ENCODE measurements at regions not wholly inside any gene's neighbourhood (a gene's known extent, or its start where the extent isn't known, plus 50 kb on each side); places are given as distances from the start of the nearest gene placed in this dataset.

DNA sequence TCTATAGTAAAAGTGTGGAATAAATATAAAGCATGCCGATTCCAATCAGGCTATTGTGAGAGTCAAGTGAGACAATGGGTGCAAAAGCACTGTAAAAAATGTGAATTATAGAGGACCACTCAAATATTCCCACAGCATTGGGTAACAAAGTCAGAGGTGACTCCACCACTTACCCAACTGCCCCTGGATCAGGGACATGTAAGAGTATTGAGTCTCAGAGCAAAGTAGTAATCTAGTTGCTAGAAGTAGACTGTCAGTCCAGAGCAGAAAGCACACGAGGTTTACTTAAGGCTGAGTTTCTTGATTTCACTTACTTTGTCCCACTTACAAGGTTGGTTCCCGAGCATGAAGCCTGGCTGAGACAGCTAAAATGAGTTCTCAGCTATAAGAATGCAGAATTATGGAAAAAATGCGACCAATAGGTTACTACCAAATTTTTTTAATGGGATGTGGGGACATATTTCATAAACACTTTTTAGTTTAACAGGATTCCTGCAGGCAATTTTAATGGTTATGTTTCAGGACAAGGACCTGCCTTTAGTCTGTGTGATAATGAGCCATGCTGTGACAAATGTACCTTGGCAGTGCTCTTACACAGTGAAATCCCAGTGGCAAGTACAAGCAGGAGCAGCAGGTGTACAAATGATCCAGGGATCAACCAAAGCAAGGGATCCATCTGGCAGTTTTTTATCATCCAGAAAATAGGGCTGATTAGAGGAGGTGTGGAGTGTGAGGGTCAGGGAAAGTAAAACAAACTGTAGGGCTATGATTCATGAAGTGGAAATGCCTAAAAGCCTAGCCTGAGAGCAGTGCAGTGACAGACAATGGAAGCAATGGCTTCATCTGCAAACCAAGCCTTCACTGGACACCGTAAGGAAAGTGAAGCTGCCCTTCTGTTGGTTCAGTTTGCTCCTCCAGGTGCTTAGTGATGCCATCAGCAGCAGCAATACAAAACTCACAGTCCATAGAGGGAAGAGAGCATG, 156.2 kb upstream of the SPAG17 start:
- no peak for DNase-seq (ENCODE audit: low read depth)

DNA sequence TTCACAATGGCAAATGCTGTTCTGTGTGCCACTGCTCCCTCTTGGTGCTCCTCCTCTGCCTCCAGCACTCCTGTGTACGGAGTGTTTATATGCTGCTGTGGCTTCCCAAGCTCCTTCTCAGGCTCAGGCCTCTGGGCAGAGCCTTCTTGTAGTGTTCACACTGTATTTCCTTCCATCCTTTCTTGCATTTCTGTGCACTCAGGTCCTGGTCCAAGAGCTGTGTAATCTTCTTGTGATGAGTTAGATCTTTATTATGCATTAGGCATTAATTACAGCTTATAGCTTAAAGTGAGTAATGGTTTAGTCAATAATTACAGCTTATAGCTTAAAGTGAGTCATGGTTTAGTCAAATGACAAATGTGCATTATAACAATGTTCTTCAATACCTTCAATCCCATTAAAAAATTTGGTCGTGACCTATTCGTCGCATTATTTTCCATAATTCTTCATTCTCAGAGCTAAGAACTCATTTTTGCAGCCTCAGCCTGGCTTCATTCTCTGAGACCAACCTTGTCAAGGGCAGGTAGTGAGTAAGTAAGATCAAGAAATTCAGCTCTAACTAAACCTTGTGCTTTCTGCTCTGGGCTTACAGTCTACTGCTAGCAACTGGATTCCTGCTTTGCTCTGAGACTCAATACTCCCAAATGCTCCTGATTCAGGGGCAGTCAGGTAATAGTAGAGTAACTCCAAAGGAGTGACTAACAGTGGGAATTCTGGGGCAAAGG, 154.5 kb upstream of the SPAG17 start:
- no peak for DNase-seq (ENCODE audit: low read depth)

DNA sequence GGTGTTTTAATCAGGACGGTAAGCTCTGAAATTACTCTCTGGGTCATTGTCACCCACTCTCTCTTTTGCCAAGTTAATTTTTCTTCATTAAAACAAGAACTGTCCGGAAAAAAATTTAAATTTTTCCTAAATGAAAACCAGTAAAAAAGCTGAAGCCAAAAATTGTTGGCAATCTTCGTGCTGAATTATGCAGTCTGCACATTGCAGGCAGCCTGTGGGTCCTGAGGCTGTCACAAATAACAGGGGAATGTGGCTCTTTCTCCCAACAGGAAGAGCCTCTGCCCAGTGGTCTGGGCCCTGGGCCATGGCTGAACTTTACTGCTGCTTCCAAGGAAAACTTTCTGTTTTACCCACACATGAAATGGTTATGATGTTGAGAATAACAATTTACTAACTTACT, 153.9 kb upstream of the SPAG17 start:
- no peak for DNase-seq (ENCODE audit: low read depth)

DNA sequence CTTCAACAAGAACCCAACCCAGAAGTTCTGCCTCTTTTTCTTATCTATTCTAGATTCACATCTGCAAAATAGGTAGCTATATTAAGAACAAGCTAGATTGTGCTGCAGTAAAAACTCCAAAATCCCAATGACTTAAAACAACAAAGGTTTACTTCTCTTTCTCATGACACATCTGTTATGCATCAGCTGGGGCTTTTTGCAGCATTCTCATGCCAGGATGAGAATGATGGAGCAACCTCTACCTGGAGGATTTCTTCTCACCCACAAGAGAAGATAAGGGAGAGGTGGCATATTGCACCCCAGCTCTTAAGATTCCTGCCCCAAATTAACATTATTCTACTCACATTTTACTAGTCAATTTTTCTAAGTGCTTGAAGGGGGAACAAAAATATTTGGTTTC, 152.3 kb upstream of the SPAG17 start:
- no peak for DNase-seq (ENCODE audit: low read depth)

DNA sequence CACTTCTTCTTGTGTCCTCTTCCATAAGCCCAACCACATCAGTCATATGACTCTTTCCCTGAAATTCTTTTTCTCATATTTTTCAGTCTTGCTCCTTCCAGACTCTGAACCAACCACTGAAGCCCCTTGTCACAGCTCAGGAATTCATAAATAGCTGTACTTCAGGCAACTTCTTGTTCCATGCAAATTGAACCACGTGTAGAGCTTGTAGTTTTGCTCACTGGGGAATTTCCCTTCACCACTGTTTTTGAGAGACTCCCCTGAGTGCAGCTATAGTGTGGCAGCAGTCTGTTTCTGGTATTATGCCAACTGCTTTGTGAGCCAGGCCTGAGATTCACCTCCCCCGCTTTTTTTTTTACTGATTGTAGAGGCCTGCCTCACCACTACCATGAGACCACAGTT, 150.3 kb upstream of the SPAG17 start:
- no peak for DNase-seq (ENCODE audit: low read depth)

DNA sequence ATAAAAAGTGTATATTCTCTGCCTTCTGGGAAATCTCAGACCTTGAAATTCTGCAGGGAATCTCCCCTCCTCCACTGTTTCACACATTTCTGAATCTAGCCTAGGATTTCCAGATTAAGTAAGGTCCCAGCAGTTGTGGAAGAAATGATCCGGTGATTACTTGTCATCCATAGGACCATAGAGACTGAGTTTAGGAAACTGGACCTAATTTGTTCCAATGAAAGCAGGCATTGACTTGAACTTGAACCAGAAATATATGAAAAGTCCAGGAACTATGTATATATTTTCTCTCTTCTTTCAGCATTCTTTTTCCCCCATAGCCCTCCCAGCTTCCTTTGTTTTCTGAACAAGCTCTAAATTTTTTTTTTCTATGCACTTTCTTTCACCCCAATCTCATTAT, 149.5 kb upstream of the SPAG17 start:
- DNase-seq (ENCODE audit: low read depth), result no peak

DNA sequence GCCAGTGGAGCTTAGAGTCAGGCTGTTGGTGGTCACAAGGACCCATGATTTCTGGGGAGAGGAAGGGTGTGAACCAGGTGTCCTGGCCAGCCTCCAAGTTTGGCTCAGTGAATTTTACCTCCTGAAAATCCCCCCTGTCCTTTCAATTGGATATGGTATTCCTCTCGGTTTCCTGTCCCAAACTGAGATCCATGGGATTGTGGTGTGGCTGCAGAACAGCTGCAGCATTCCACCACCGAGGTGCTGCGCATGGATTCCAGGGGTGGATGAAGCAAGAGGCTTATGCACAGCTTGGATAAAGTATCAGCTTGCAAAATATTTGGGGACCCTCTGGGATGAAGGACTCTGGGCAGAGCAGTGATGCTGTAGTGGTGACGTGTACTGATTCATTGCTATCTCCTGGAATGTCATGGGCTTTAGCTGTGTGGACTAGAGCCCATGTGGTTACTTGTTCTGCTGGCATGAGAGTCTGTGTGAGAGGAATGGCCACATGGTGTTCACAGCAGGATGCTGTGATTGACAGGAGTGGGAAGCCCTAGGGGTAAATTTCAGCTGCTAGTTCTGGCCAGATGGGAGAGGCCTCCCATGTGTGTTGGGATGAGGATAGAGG, 148.7 kb upstream of the SPAG17 start:
- no peak for DNase-seq (ENCODE audit: low read depth)

DNA sequence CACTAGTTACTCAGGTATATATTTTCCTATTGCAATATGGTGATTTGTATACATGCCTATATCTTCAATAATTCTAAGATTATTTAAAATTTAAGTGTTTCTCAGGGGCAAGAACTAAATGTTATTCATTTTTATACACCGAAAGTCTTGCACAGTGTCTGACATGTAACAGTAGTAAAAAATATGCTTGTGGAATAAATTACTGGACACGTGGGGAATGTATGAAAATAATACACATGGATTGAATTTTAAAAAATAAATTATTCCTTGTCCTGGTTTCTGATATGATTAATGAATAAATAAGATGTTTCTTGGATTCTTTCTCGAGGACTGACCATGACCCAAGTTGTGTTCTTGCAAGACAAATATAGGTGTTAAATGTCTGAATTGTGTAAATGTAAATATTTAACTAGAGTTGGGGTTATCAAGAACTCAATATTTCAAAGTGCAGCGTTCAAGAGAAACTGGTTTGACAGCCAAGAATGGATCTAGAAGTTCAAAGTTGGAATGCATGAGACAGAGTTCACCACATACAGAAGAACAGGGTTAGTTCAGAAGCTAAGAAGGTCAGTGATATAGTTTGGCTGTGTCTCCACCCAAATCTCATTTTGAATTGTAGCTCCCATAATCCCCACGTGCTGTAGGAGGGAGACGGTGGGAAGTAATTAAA, 142.1 kb upstream of the SPAG17 start:
- DNase-seq (ENCODE audit: low read depth), result no peak

DNA sequence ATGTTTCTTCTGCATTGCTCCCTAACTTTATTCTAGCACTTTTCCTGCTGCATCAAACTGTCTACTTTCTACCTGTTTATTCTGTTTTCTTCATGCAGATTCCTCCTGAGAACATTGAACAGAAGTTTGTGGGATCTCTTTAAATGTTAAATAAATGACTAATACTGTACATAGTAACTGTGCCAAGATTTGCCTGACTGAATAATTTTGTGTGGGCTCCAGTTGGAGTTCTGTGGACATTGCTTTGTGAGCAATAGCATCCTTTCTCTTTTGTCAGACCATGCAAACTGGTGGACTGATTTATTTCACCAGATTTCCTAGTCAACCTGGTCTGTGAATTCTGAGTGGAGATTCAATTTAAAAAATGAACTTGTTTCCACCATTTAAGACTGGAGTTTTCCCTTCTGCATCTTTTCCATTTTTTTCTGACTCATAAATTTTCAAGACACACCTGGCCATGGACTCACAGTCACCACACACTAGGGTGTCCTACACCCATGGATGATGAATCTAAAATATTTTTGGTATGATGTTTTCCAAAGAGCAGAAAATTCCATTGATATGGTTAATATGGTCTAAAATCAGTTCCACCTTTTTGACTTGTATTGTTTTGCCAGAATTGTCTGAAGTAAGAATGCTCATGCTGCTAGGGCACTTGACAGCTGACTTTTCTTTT, 140.7 kb upstream of the SPAG17 start:
- DNase-seq (ENCODE audit: low read depth), result no peak

DNA sequence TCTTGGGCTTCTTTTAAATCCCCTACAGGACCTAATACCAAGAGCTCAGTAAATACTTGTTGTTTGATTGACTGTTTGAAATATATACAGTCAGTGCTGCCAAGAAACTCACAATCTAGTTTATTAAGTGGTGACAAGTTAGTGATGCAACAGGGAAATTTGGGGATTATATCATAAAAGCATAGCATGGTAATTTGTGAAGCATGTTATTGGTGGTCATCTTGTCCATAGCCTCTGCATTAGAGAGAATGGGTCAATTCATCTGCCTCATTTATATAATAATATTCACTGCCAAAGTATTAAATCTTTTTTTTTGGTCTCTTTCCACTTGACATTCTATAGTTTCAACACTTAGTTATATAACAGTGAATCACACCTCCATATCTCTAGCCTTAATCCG, 138.2 kb upstream of the SPAG17 start:
- DNase-seq (ENCODE audit: low read depth), result no peak

DNA sequence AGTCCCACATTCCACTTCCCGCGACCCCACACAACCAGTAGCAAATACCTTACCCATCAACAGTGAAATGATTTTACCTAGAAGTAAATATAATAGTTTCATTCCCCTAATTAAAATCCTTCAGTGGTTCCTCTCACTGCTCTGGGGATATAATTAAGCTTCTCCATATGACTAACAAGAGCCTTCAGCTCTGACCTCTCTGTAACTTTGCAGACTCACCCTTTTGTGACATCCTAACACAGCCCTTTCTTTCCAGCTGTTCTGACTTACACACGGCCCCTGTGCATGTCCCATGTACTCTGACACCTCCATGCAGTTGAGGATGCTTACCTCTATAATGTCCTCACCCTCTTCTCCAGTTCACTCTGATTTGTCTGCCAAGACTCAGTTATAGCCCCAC, 137.3 kb upstream of the SPAG17 start:
- no peak for DNase-seq (ENCODE audit: low read depth)

DNA sequence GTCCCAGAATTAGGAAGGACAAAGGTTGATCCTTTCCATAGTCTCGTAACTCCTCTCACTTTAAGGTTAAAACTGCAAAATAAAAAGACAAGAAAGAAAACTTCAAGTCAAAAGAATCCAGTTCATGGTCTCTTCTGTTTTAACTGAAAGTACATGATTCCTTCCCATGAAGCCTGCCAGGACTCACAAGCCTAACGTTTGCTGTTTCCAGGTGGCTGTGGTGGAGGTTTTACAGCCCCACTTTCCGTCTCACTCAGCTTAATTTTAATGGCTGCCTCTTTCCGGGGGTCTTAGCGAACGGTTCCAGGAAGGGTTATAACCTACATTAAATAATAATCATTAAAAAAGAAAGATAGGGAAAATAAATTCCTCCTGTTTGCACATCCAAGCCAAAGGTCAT, 136.8 kb upstream of the SPAG17 start:
- DNase-seq (ENCODE audit: low read depth), result no peak

DNA sequence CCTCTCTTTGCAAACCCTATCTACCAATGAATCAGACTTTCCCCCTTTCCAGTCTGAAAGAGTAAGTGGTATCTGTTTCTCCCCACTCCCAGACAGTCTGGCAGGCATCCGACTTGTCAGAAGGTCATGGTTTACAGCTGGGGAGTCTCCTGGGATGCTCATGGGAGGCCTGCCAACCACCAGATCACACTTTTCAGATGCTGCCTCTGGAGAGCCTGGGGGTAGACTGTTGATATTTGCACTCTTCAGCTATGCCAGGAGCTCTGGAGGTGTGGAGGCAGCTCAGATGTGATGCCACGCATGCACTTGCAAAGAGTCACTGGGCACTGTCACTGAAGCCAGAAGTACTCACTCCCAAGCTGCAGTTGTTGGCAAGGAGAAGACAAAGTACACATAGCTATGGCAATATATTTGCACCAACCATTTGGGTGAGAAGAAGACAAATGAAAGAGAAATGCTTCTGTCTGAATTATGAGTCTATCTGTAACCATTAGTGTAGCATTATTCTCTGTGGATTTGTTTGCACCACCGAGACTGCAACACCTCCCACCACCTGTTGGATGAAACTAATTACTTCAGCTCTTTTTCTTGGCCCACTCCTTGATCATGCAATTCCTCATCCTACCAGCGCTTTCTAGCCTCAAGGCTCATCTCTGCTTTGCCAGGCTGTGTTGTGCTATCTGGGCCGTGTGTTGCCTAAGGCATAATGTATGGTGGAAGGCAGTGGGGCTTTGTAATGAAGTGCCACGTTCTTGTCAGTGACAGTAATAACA, 133.0 kb upstream of the SPAG17 start:
- no peak for DNase-seq (ENCODE audit: low read depth)

DNA sequence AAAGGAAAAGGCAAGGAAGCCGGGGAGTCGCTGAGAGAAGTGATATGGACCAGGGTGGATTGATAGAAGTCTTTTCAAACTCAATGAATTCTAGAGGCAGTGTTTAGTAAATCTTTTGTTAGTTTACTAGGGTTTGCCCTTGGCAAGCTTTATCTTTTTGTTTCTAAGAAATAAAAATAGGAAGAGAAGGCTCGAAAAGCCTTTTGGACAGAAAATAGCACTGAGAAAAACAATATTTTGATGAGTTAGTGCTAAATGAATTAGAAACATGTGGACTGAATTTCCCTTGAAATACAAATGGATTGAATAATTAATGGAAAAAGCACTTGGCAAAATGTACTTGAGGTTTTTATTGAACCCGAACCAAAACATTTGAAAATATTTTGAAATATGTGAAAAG, 121.8 kb upstream of the SPAG17 start:
- no peak for DNase-seq (ENCODE audit: low read depth)

DNA sequence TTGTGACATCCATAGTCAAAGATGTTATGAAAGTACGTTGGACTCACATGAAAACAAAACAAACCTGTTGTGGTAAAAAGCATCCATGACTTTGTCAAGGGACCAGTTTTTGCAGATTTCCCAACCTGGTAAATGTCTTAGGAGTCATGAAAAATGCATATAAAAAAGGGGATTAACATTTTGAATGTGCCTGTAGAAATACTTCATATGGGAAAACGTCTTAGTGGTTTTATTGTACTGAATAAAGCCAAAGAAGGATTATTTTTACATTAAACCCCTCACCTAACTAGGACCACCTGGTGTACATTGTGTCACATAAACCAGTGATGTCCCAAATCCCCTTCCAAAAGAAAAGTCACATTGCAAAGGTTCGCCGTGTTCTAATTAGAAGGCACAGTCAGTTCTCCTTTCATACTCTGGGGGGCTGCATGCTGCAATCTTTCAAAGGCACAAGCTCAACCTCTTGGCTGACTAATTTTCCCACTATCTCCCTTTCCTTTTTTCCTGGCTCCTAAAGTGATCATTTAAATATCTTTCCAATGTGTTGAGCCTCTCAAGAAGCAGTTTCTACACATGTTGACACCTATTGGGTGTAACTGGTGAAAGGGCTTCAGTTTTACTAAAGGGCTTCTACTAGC, 119.8 kb upstream of the SPAG17 start:
- DNase-seq (ENCODE audit: low read depth), result no peak

DNA sequence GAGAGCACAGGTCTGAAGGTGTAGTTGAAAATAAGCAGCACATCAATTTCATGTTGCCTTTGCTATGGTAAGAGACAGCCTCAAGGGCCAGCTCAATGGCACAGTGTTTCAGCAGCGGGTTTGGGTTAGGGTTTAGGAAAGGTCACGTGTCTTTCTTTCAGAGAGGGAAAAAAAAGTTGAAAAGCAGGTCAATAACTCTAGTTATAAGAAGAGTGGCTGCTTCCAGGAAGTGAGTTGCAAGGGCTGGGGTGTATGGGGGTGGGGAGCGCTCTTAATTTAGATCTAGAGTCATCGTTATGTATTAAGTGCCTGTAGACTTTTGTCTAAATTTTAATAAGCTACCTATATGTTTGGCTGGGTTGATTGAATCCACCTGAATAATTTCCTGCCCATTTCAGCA, 118.5 kb upstream of the SPAG17 start:
- DNase-seq (ENCODE audit: low read depth), result no peak

DNA sequence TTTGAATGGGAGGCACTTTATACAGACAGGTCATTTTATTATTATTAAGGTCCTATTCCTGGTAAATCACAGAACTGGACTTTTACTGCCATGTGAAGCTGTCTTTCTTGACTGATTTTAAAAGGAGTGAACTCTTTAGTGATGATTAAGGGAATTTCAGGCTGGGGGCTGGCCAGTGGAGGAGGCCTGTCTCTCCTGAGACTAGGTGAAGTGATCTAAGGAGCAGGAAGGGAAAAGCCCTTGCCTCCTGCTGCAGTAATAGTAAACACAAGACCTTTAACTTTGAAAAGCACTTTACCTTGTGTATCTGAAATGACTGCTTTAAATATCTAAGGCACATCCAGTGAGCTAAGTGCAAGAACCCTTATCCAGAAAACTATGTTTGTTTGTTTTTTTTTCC, 118.0 kb upstream of the SPAG17 start:
- no peak for DNase-seq (ENCODE audit: low read depth)

DNA sequence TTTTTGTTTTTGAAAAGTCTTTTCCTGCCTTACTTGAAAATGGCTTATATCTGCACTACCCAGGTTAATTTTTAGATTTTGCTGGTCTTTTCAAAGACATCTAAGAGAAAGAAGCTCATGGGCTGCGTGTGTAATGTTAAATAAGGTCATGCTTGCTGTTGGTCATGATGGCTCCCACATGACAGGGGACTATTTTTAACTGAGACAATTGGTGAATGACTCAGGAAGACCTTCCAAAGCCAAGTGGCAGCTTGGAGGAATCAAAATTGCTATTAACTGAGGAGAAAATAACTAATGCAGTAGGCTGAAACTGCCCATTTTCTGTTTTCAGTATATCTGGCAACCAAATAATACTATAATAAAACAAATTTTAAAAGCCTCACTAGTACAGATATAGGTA, 117.1 kb upstream of the SPAG17 start:
- no peak for DNase-seq (ENCODE audit: low read depth)

DNA sequence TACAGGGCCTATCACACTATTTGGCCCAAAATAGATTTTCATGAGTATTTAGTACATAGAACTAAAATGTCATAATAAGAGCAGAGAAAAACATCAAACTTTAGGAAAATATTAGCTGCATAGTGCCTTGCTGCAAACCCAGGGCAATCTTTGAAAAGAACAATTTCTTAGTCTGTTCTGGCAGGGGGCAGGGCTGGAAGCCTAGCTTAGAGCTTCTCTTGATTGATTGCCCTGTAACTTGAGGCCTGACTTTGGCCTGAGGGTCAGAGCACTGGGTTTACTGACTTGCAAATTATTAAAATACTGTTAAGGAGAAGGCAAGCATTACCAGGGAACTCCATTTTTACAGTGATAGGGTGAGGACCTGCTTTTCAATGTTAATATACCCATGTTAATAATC, 115.8 kb upstream of the SPAG17 start:
- no peak for DNase-seq (ENCODE audit: low read depth)

DNA sequence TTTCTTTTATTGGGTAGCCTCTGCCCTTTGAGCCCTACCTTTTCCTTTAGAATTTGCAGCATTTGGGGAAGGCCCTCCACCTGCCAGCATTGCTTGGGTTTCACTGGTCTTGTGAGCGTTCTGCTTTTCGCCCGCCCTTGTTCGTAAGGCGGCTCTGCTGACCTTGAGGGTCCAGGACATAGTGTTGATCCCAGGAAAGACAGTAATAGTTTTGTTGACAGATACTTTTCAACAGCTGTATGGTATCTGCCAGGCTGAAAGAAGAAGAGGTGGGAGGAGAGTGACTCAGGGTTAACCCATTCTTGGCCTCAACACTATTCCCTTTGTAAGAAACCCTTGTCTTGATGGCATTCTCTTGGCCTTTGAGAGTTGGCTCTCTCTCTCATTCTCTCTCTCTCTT, 113.4 kb upstream of the SPAG17 start:
- no peak for DNase-seq (ENCODE audit: low read depth)

DNA sequence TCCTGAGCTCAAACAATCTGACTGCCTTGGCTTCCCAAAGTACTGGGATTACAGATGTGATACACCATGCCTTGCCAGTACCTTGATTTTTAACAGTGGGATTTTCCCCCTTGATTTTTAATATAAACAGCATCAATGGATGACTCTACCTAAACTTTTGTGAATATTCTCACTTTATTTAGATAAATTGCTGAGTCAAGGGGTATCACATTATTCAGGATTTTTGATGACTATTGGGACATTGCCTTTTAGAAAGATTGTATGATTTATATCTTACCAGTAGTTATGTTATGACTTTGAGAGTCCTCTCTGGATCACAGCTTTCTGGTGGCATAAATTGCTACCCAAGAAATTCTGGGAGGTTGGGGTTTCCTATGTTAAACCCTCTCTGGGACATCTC, 112.5 kb upstream of the SPAG17 start:
- DNase-seq (ENCODE audit: low read depth), result no peak

Measured in fibroblast of gingiva (primary cell).